GM12864 (cell line): ENCODE measurements at regions not wholly inside any gene's neighbourhood (a gene's known extent, or its start where the extent isn't known, plus 50 kb on each side); places are given as distances from the start of the nearest gene placed in this dataset.

ENCODE experiments used
- DNase-seq: peaks from one replicate; pipeline ENCODE4 v3.0.0-alpha.2; 2011; ENCODE audit warnings: low read depth
- H3K4me3 ChIP-seq: 2 replicates; pipeline ENCODE4 v1.5.1; 2011; ENCODE audit warnings: mild to moderate bottlenecking, low read depth, low read length, control low read depth
- CTCF ChIP-seq: IDR thresholded peaks from 2 replicates; pipeline ENCODE4 v1.5.1; 2011; ENCODE audit warnings: low read depth, mild to moderate bottlenecking, moderate library complexity, low read length, control low read depth, inconsistent platforms; ENCODE audit errors: missing control alignments

- DNase-seq = no peak
- no peak for TF ChIP-seq CTCF
- no peak overlapping the region for H3K4me3 ChIP-seq
Observed at GRCh38 chr4:132838244-132838643, 310.9 kb upstream of the PCDH10 start.

GRCh38 chr4:132839070-132839469, 310.0 kb upstream of the PCDH10 start:
- TF ChIP-seq CTCF = no peak
- H3K4me3 ChIP-seq = no peak overlapping the region
- no peak for DNase-seq

GRCh38 chr4:132859929-132860328, 289.2 kb upstream of the PCDH10 start:
- TF ChIP-seq CTCF = no peak
- DNase-seq = no peak

GRCh38 chr4:132860976-132861375, 288.1 kb upstream of the PCDH10 start:
- DNase-seq = no peak
- TF ChIP-seq CTCF = no peak
- no peak overlapping the region for H3K4me3 ChIP-seq

More at GRCh38 chr4:132859929-132860328, 289.2 kb upstream of the PCDH10 start:
- H3K4me3 ChIP-seq = no peak overlapping the region

- no peak for TF ChIP-seq CTCF
- DNase-seq = no peak
- no peak overlapping the region for H3K4me3 ChIP-seq
Observed at GRCh38 chr4:132863619-132864018, 285.5 kb upstream of the PCDH10 start.

- no peak overlapping the region for H3K4me3 ChIP-seq
- no peak for TF ChIP-seq CTCF
Observed at GRCh38 chr4:132865458-132865857, 283.6 kb upstream of the PCDH10 start.

GRCh38 chr4:132865922-132866321, 283.2 kb upstream of the PCDH10 start:
- no peak for DNase-seq
- H3K4me3 ChIP-seq = no peak overlapping the region
- no peak for TF ChIP-seq CTCF

More at GRCh38 chr4:132865458-132865857, 283.6 kb upstream of the PCDH10 start:
- DNase-seq = no peak
